Gastroesophageal sphincter (tissue), 3 donors: ENCODE measurements at regions not wholly inside any gene's neighbourhood (a gene's known extent, or its start where the extent isn't known, plus 50 kb on each side); places are given as distances from the start of the nearest gene placed in this dataset.

Experiments
- CTCF ChIP-seq, 4 experiments: fragments of 200-600 bp in 2 of 4; fragments of 450-650 bp in 2 of 4; sonication (generic) in 1 of 4; IDR thresholded peaks; one replicate each; pipeline ENCODE4 v1.5.1; 2017 to 2019; ENCODE audit warnings: antibody characterized with exemption in 4 of 4, mild to moderate bottlenecking in 2 of 4, moderate library complexity in 2 of 4
- EP300 ChIP-seq: sonication (generic); formaldehyde crosslinking; IDR thresholded peaks from one replicate; pipeline ENCODE4 v1.6.1; 2017; ENCODE audit warnings: antibody characterized with exemption, mild to moderate bottlenecking
- POLR2A ChIP-seq, 2 donors: fragments of 450-650 bp; IDR thresholded peaks; one replicate each; pipeline ENCODE4 v1.6.1; 2017; ENCODE audit warnings: antibody characterized with exemption in 2 of 2, mild to moderate bottlenecking in 2 of 2, moderate library complexity in 1 of 2

GRCh38 chr2:82143343-82143742 is 1838.8 kb upstream of the LRRTM1 start:
- TF ChIP-seq CTCF (IDR thresholded peaks at IDR 0.05), result no peak
- no peak for TF ChIP-seq POLR2A (IDR thresholded peaks at IDR 0.05)
- no peak for TF ChIP-seq EP300
